ENCODE measurements at regions not wholly inside any gene's neighbourhood (a gene's known extent, or its start where the extent isn't known, plus 50 kb on each side); places are given as distances from the start of the nearest gene placed in this dataset.
A peak's percentile ranks its signal among the peaks of the same experiment; 100 is the strongest.

GRCh38 chr12:41903014-41903708 lies 241.5 kb downstream of the GXYLT1 start (continued):
- TF ChIP-seq, protein P1, sequence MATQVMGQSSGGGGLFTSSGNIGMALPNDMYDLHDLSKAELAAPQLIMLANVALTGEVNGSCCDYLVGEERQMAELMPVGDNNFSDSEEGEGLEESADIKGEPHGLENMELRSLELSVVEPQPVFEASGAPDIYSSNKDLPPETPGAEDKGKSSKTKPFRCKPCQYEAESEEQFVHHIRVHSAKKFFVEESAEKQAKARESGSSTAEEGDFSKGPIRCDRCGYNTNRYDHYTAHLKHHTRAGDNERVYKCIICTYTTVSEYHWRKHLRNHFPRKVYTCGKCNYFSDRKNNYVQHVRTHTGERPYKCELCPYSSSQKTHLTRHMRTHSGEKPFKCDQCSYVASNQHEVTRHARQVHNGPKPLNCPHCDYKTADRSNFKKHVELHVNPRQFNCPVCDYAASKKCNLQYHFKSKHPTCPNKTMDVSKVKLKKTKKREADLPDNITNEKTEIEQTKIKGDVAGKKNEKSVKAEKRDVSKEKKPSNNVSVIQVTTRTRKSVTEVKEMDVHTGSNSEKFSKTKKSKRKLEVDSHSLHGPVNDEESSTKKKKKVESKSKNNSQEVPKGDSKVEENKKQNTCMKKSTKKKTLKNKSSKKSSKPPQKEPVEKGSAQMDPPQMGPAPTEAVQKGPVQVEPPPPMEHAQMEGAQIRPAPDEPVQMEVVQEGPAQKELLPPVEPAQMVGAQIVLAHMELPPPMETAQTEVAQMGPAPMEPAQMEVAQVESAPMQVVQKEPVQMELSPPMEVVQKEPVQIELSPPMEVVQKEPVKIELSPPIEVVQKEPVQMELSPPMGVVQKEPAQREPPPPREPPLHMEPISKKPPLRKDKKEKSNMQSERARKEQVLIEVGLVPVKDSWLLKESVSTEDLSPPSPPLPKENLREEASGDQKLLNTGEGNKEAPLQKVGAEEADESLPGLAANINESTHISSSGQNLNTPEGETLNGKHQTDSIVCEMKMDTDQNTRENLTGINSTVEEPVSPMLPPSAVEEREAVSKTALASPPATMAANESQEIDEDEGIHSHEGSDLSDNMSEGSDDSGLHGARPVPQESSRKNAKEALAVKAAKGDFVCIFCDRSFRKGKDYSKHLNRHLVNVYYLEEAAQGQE (tag by site-specific recombination; IDR thresholded peaks at IDR 0.05), result peak; percentile 58; the same call in 1 of the 2 replicates
- TF ChIP-seq ZSCAN23 (tag by site-specific recombination; IDR thresholded peaks at IDR 0.05) (no peak), WT1 (tag by site-specific recombination; IDR thresholded peaks at IDR 0.05) (no peak), KLF7 (tag by site-specific recombination; IDR thresholded peaks at IDR 0.05; ENCODE audit: borderline replicate concordance) (no peak), ZNF488 (tag by site-specific recombination; IDR thresholded peaks at IDR 0.05) (no peak), PRDM1 (tag by site-specific recombination; IDR thresholded peaks at IDR 0.05) (no peak), ZBTB8A (tag by site-specific recombination; IDR thresholded peaks at IDR 0.05) (peak; percentile 77), ZNF423 (tag by site-specific recombination; IDR thresholded peaks at IDR 0.05) (no peak), ZNF623 (tag by site-specific recombination; IDR thresholded peaks at IDR 0.05) (peak; percentile 65), ZNF621 (tag by site-specific recombination; IDR thresholded peaks at IDR 0.05) (no peak), ZNF670 (tag by site-specific recombination; IDR thresholded peaks at IDR 0.05; ENCODE audit: low read depth) (no peak), ZXDB (tag by site-specific recombination; IDR thresholded peaks at IDR 0.05) (peak; percentile 67), ZNF510 (tag by site-specific recombination; IDR thresholded peaks at IDR 0.05; ENCODE audit: insufficient replicate concordance) (peak; percentile 64), ZNF10 (tag by site-specific recombination; IDR thresholded peaks at IDR 0.05) (no peak), ZNF121 (tag by site-specific recombination; IDR thresholded peaks at IDR 0.05) (0 out of 2 replicates have a peak, but pooled peaks have one; percentile 25), ZNF629 (tag by site-specific recombination; IDR thresholded peaks at IDR 0.05) (0 out of 2 replicates have a peak, but pooled peaks have one; percentile 19), HOXC10 (CRISPR knock-in tag; IDR thresholded peaks at IDR 0.05) (no peak), ZNF791 (tag by site-specific recombination; IDR thresholded peaks at IDR 0.05) (no peak), ZSCAN5A (tag by site-specific recombination; IDR thresholded peaks at IDR 0.05) (no peak), ZNF530 (tag by site-specific recombination; IDR thresholded peaks at IDR 0.05; ENCODE audit: low read depth) (no peak), ZNF426 (tag by site-specific recombination; IDR thresholded peaks at IDR 0.05) (peak; percentile 84), ZNF518A (tag by site-specific recombination; conservative IDR thresholded peaks at IDR 0.05; ENCODE audit: low read depth) (peak; percentile 84), ZNF302 (tag by site-specific recombination; IDR thresholded peaks at IDR 0.05; ENCODE audit: low read depth) (no peak), ZNF354C (tag by site-specific recombination; IDR thresholded peaks at IDR 0.05; ENCODE audit: borderline replicate concordance, low read depth) (no peak)
- TF ChIP-seq, protein P2, sequence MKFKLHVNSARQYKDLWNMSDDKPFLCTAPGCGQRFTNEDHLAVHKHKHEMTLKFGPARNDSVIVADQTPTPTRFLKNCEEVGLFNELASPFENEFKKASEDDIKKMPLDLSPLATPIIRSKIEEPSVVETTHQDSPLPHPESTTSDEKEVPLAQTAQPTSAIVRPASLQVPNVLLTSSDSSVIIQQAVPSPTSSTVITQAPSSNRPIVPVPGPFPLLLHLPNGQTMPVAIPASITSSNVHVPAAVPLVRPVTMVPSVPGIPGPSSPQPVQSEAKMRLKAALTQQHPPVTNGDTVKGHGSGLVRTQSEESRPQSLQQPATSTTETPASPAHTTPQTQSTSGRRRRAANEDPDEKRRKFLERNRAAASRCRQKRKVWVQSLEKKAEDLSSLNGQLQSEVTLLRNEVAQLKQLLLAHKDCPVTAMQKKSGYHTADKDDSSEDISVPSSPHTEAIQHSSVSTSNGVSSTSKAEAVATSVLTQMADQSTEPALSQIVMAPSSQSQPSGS (tag by site-specific recombination; IDR thresholded peaks at IDR 0.05; ENCODE audit: low read depth), result no peak
- TF ChIP-seq, protein P3, sequence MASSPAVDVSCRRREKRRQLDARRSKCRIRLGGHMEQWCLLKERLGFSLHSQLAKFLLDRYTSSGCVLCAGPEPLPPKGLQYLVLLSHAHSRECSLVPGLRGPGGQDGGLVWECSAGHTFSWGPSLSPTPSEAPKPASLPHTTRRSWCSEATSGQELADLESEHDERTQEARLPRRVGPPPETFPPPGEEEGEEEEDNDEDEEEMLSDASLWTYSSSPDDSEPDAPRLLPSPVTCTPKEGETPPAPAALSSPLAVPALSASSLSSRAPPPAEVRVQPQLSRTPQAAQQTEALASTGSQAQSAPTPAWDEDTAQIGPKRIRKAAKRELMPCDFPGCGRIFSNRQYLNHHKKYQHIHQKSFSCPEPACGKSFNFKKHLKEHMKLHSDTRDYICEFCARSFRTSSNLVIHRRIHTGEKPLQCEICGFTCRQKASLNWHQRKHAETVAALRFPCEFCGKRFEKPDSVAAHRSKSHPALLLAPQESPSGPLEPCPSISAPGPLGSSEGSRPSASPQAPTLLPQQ (tag by site-specific recombination; IDR thresholded peaks at IDR 0.05), result no peak

Data from HEK293 (cell line).